ENCODE measurements at regions not wholly inside any gene's neighbourhood (a gene's known extent, or its start where the extent isn't known, plus 50 kb on each side); places are given as distances from the start of the nearest gene placed in this dataset.

DNA sequence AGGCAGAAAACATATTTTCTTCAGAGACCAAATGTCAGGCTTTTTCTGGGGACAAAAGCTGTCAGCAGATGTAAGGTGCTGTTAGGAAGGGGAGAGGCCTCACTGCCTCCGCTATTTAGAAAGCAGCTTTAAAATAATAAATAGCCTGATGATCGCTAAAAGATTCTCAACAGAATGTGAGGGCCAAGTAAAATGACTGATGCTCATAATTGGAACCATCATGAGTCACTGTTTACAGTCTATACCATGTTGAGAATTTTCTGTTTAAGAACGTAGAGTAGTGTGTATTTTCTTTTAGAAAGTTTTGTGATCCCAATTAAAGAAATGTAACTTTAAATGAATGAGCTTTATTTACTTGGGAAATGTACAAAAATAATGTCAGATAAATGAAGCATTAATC lies 220.0 kb downstream of the CLIC5 start:
- dilution Hi-C loops (cut with MboI; ENCODE audit: extremely low pct_ligation_motif_present, low sequenced_read_pairs), result no loop called here
- TF ChIP-seq EZH2 (IDR thresholded peaks at IDR 0.05; ENCODE audit: low read length), result no peak
- TF ChIP-seq, protein P1, sequence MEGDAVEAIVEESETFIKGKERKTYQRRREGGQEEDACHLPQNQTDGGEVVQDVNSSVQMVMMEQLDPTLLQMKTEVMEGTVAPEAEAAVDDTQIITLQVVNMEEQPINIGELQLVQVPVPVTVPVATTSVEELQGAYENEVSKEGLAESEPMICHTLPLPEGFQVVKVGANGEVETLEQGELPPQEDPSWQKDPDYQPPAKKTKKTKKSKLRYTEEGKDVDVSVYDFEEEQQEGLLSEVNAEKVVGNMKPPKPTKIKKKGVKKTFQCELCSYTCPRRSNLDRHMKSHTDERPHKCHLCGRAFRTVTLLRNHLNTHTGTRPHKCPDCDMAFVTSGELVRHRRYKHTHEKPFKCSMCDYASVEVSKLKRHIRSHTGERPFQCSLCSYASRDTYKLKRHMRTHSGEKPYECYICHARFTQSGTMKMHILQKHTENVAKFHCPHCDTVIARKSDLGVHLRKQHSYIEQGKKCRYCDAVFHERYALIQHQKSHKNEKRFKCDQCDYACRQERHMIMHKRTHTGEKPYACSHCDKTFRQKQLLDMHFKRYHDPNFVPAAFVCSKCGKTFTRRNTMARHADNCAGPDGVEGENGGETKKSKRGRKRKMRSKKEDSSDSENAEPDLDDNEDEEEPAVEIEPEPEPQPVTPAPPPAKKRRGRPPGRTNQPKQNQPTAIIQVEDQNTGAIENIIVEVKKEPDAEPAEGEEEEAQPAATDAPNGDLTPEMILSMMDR (optimal IDR thresholded peaks at IDR 0.05 in 1 of 3, IDR thresholded peaks at IDR 0.05 in 1 of 3, conservative IDR thresholded peaks at IDR 0.05 in 1 of 3; ENCODE audit: extremely low read depth in 1 of 3, insufficient read depth in 2 of 3, low read length in 3 of 3), result no peak
- Histone ChIP-seq H2AFZ (ENCODE audit: control insufficient read depth, low read length) (no peak overlapping the region), H3K27me3 (ENCODE audit: control insufficient read depth, extremely low read depth, insufficient read depth, low read length) (no peaks in the 10 kb centered on the region), H3K4me1 (ENCODE audit: control insufficient read depth, extremely low read depth, insufficient read depth, low read length) (peaks cover 12% of the 10 kb centered on the region), H4K20me1 (ENCODE audit: control insufficient read depth, extremely low read depth, insufficient read depth, low read length) (no peaks in the 10 kb centered on the region), H3K4me3 (ENCODE audit: control insufficient read depth in 2 of 3, extremely low read depth in 1 of 3, insufficient read depth in 2 of 3, low read depth in 1 of 3, low read length in 3 of 3) (no peak overlapping the region), H3K9me1 (ENCODE audit: control insufficient read depth, extremely low read depth, insufficient read depth, low read length) (no peaks in the 10 kb centered on the region), H3K36me3 (ENCODE audit: control insufficient read depth in 2 of 2, extremely low read depth in 1 of 2, insufficient read depth in 2 of 2, low read length in 2 of 2) (no peaks in the 10 kb centered on the region), H3K4me2 (ENCODE audit: control insufficient read depth, extremely low read depth, insufficient read depth, low read depth, low read length) (no peak overlapping the region), H3K79me2 (ENCODE audit: control insufficient read depth, insufficient read depth, low read length) (no peaks in the 10 kb centered on the region), H3K9ac (ENCODE audit: control insufficient read depth, extremely low read depth, insufficient read depth, low read length) (no peak overlapping the region), H3K27ac (ENCODE audit: control insufficient read depth, insufficient read depth, low read length) (no peak overlapping the region), H3K9me3 (ENCODE audit: control insufficient read depth, low read depth, low read length) (no peaks in the 10 kb centered on the region)
- FAIRE-seq (no peak), DNase-seq (ENCODE audit: low read depth, low spot score) (no peak)

DNA sequence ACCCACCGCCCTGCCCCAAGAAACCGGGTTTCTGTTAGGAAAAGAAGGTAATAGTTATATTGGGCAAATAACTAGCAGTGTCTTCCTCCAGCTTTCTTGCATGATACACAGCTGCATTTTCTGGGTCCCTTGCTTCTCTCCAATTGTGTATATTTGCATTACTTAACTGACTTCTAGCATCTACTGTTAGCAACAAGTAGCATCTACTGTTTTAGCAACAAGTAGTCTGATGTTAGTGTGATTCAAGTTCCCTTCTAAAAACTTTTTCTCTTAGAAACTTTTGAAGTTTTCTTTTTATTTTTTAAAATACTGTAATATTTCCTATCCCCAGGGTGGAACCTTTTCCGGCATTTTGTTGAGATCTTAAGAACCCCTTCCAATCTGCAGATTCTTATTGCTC lies 221.2 kb downstream of the CLIC5 start:
- Histone ChIP-seq H3K4me2 (ENCODE audit: control insufficient read depth, extremely low read depth, insufficient read depth, low read depth, low read length) (no peak overlapping the region), H3K4me1 (ENCODE audit: control insufficient read depth, extremely low read depth, insufficient read depth, low read length) (peaks cover 15% of the 10 kb centered on the region), H3K79me2 (ENCODE audit: control insufficient read depth, insufficient read depth, low read length) (no peaks in the 10 kb centered on the region), H3K27me3 (ENCODE audit: control insufficient read depth, extremely low read depth, insufficient read depth, low read length) (no peaks in the 10 kb centered on the region), H3K4me3 (ENCODE audit: control insufficient read depth in 2 of 3, extremely low read depth in 1 of 3, insufficient read depth in 2 of 3, low read depth in 1 of 3, low read length in 3 of 3) (no peak overlapping the region), H3K27ac (ENCODE audit: control insufficient read depth, insufficient read depth, low read length) (no peak overlapping the region), H4K20me1 (ENCODE audit: control insufficient read depth, extremely low read depth, insufficient read depth, low read length) (no peaks in the 10 kb centered on the region), H3K9me1 (ENCODE audit: control insufficient read depth, extremely low read depth, insufficient read depth, low read length) (no peaks in the 10 kb centered on the region), H3K9ac (ENCODE audit: control insufficient read depth, extremely low read depth, insufficient read depth, low read length) (no peak overlapping the region), H3K9me3 (ENCODE audit: control insufficient read depth, low read depth, low read length) (no peaks in the 10 kb centered on the region), H2AFZ (ENCODE audit: control insufficient read depth, low read length) (no peak overlapping the region), H3K36me3 (ENCODE audit: control insufficient read depth in 2 of 2, extremely low read depth in 1 of 2, insufficient read depth in 2 of 2, low read length in 2 of 2) (no peaks in the 10 kb centered on the region)
- dilution Hi-C loops (cut with MboI; ENCODE audit: extremely low pct_ligation_motif_present, low sequenced_read_pairs), result no loop called here
- FAIRE-seq, result no peak
- TF ChIP-seq, protein P1 (optimal IDR thresholded peaks at IDR 0.05 in 1 of 3, IDR thresholded peaks at IDR 0.05 in 1 of 3, conservative IDR thresholded peaks at IDR 0.05 in 1 of 3; ENCODE audit: extremely low read depth in 1 of 3, insufficient read depth in 2 of 3, low read length in 3 of 3), result no peak
- TF ChIP-seq EZH2 (IDR thresholded peaks at IDR 0.05; ENCODE audit: low read length), result no peak
- no peak for DNase-seq (ENCODE audit: low read depth, low spot score)
